Transverse colon (tissue), 4 donors: ENCODE measurements at regions not wholly inside any gene's neighbourhood (a gene's known extent, or its start where the extent isn't known, plus 50 kb on each side); places are given as distances from the start of the nearest gene placed in this dataset.

ENCODE experiments used
- DNase-seq: peaks from one replicate; pipeline ENCODE4 v3.0.0-alpha.2; 2019
- H3K27ac ChIP-seq, 4 donors: fragments of 200-600 bp; sonication (generic); 2 replicates each; pipeline ENCODE4 v1.5.1; 2016 to 2018; ENCODE audit warnings: inconsistent platforms in 4 of 4
- H3K27me3 ChIP-seq: fragments of 200-600 bp; sonication (generic); 2 replicates; pipeline ENCODE4 v1.5.1; 2017; ENCODE audit warnings: inconsistent platforms
- H3K36me3 ChIP-seq, 4 donors: fragments of 200-600 bp; sonication (generic); 2 replicates each; pipeline ENCODE4 v1.5.1; 2017 to 2019; ENCODE audit warnings: inconsistent platforms in 4 of 4
- H3K4me1 ChIP-seq, 4 donors: fragments of 200-600 bp; sonication (generic); 2 replicates each; pipeline ENCODE4 v1.5.1; 2017 to 2020; ENCODE audit warnings: inconsistent platforms in 4 of 4
- H3K4me3 ChIP-seq, 4 donors: fragments of 200-600 bp; sonication (generic); 1 replicate in 1 of 4; 2 replicates in 3 of 4; pipeline versions ENCODE4 v1.5.1 to v1.6.1; 2017 to 2019; ENCODE audit warnings: inconsistent platforms in 4 of 4
- H3K9me3 ChIP-seq, 2 donors: fragments of 200-600 bp; sonication (generic); 2 replicates each; pipeline ENCODE4 v1.5.1; 2017 to 2019; ENCODE audit warnings: inconsistent platforms in 2 of 2
- EP300 ChIP-seq: sonication (generic); formaldehyde crosslinking; IDR thresholded peaks from one replicate; pipeline ENCODE4 v1.6.1; 2017; ENCODE audit warnings: antibody characterized with exemption, low read depth
- POLR2A ChIP-seq: fragments of 450-650 bp; IDR thresholded peaks from one replicate; pipeline ENCODE4 v1.6.1; 2016; ENCODE audit warnings: antibody characterized with exemption, mild to moderate bottlenecking, moderate library complexity
- POLR2AphosphoS5 ChIP-seq, 3 donors: sonication (generic); formaldehyde crosslinking; IDR thresholded peaks; one replicate each; pipeline ENCODE4 v1.6.1; 2016; ENCODE audit warnings: antibody characterized with exemption in 3 of 3
- whole genome bisulfite sequencing, 2 donors: methylation state at CpG; one replicate each; pipeline ENCODE4 v1.1.5; 2018; ENCODE audit warnings: low coverage in 1 of 2; 5-methylcytosine and 5-hydroxymethylcytosine counted together
- in situ Hi-C, 4 donors: fragments of 200-750 bp; cut with MboI; loops; one replicate each; pipeline versions ENCODE4 v1.15.0 to v1.15.1; 2017; ENCODE audit warnings: low sequenced_read_pairs in 3 of 4, low pct_ligation_motif_present in 1 of 4, low pct_unique_long_range_greater_than_20kb in 1 of 4
- intact Hi-C: fragments of 100-400 bp; cut with DNase I; formaldehyde crosslinking; loops from one replicate; pipeline ENCODE4 v1.15.1; 2023; ENCODE audit warnings: low total_unique reads
- TF ChIP-seq, protein P1 (sequence below), 5 experiments: fragments of 200-600 bp in 3 of 5; fragments of 450-650 bp in 2 of 5; sonication (generic) in 3 of 5; IDR thresholded peaks; 1 replicate in 2 of 5; 2 replicates in 3 of 5; pipeline ENCODE4 v1.5.1; 2016 to 2017; ENCODE audit warnings: antibody characterized with exemption in 5 of 5, inconsistent platforms in 3 of 5, mild to moderate bottlenecking in 2 of 5, moderate library complexity in 1 of 5

- H3K9me3 ChIP-seq, result no peaks in the 10 kb centered on the region
- in situ Hi-C loops (no loop called here), intact Hi-C loops (no loop called here)
- H3K27ac ChIP-seq, result no peak overlapping the region
- H3K4me1 ChIP-seq, result no peaks in the 10 kb centered on the region
- no peak for DNase-seq
- no peak overlapping the region for H3K4me3 ChIP-seq
- WGBS, 2 donors, result 78% methylated on average over 8 of the region's 8 CpGs; no CpG with 5 or more reads in 1 of the 2 donors
- no peaks in the 10 kb centered on the region for H3K27me3 ChIP-seq
- TF ChIP-seq, protein P1, sequence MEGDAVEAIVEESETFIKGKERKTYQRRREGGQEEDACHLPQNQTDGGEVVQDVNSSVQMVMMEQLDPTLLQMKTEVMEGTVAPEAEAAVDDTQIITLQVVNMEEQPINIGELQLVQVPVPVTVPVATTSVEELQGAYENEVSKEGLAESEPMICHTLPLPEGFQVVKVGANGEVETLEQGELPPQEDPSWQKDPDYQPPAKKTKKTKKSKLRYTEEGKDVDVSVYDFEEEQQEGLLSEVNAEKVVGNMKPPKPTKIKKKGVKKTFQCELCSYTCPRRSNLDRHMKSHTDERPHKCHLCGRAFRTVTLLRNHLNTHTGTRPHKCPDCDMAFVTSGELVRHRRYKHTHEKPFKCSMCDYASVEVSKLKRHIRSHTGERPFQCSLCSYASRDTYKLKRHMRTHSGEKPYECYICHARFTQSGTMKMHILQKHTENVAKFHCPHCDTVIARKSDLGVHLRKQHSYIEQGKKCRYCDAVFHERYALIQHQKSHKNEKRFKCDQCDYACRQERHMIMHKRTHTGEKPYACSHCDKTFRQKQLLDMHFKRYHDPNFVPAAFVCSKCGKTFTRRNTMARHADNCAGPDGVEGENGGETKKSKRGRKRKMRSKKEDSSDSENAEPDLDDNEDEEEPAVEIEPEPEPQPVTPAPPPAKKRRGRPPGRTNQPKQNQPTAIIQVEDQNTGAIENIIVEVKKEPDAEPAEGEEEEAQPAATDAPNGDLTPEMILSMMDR (IDR thresholded peaks at IDR 0.05), result no peak
- TF ChIP-seq EP300 (no peak), POLR2AphosphoS5 (IDR thresholded peaks at IDR 0.05) (no peak), POLR2A (no peak)
- no peaks in the 10 kb centered on the region for H3K36me3 ChIP-seq
Measured at GRCh38 chr4:37160653-37161052, 83.9 kb upstream of the NWD2 start.

GRCh38 chr4:37165844-37166243 lies 78.7 kb upstream of the NWD2 start:
- no peak overlapping the region for H3K27ac ChIP-seq
- no peak overlapping the region for H3K4me3 ChIP-seq
- no peaks in the 10 kb centered on the region for H3K27me3 ChIP-seq
- in situ Hi-C loops (no loop called here), intact Hi-C loops (no loop called here)
- no peak for DNase-seq
- no peaks in the 10 kb centered on the region for H3K36me3 ChIP-seq
- 88 to 94% methylated on average over 3 of the region's 3 CpGs for WGBS, 2 donors
- no peaks in the 10 kb centered on the region for H3K4me1 ChIP-seq
- no peak for TF ChIP-seq EP300
- no peaks in the 10 kb centered on the region for H3K9me3 ChIP-seq

GRCh38 chr4:37169956-37170355 lies 74.6 kb upstream of the NWD2 start:
- in situ Hi-C loops, result no loop called here
- intact Hi-C loops, result no loop called here

DNA sequence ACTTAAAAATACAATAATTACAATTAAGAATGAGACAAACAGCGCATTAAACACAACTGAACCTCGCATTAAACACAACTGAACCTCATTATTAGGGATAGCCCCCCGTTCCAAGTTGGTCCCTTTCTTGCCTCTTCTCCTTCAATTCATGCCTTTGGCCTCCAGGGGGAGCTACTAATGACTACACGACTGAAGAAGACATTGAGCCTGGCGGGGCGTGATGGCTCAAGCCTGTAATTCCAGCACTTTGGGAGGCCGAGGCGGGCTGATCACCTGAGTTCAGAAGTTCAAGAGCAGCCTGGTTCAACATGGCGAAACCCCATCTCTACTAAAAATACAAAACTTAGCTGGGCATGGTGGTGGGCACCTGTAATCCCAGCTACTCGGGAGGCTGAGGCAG lies 56.4 kb upstream of the NWD2 start:
- Histone ChIP-seq H3K4me1 (peaks cover 0 to 2% (median 0%) of the 10 kb centered on the region in 4 donors), H3K9me3 (no peaks in the 10 kb centered on the region), H3K36me3 (no peaks in the 10 kb centered on the region), H3K4me3 (no peak overlapping the region), H3K27ac (no peak overlapping the region), H3K27me3 (no peaks in the 10 kb centered on the region)
- DNase-seq, result no peak
- WGBS, 2 donors, result 63 to 87% methylated on average over 4 to 10 of the region's 10 CpGs
- intact Hi-C loops (no loop called here), in situ Hi-C loops (no loop called here)
- TF ChIP-seq POLR2AphosphoS5 (IDR thresholded peaks at IDR 0.05) (no peak), POLR2A (no peak), EP300 (no peak)
- TF ChIP-seq, protein P1 (IDR thresholded peaks at IDR 0.05), result no peak

More at GRCh38 chr4:37169956-37170355, 74.6 kb upstream of the NWD2 start:
- Histone ChIP-seq H3K27me3 (no peaks in the 10 kb centered on the region), H3K9me3 (no peaks in the 10 kb centered on the region), H3K36me3 (no peaks in the 10 kb centered on the region), H3K27ac (no peak overlapping the region), H3K4me3 (no peak overlapping the region), H3K4me1 (no peaks in the 10 kb centered on the region)
- 78 to 86% methylated on average over 5 of the region's 5 CpGs for WGBS, 2 donors
- TF ChIP-seq POLR2A (no peak), POLR2AphosphoS5 (IDR thresholded peaks at IDR 0.05) (no peak), EP300 (no peak)
- TF ChIP-seq, protein P1 (IDR thresholded peaks at IDR 0.05), result no peak
- DNase-seq, result no peak
